B cell (primary cell): ENCODE measurements at regions not wholly inside any gene's neighbourhood (a gene's known extent, or its start where the extent isn't known, plus 50 kb on each side); places are given as distances from the start of the nearest gene placed in this dataset.

ENCODE experiments used
- ATAC-seq: fragments of 200-7000 bp; cut with Tn5 transposase; one replicate; pipeline ENCODE4 v1.10.0; 2021; ENCODE audit warnings: low read depth, mild to moderate bottlenecking, moderate number of reproducible peaks, moderate library complexity
- CTCF ChIA-PET: fragments of 350-600 bp; sonication (Branson Sonifier 250); formaldehyde crosslinking; loops from one replicate; lab custom pipeline; 2021; ENCODE audit warnings: antibody characterized with exemption, inconsistent platforms; lab: Charles Lee
- POLR2A ChIA-PET: fragments of 350-600 bp; sonication (Branson Sonifier 250); formaldehyde crosslinking; loops from one replicate; lab custom pipeline; 2021; ENCODE audit warnings: antibody characterized with exemption; lab: Charles Lee
- DNase-seq: peaks from one replicate; pipeline ENCODE4 v3.0.0; 2013
- H2AFZ ChIP-seq: 2 replicates; pipeline ENCODE4 v1.6.1; 2012; ENCODE audit warnings: mild to moderate bottlenecking, low read depth, low read length; ENCODE audit not compliant: insufficient read depth, poor library complexity, severe bottlenecking
- H3K27ac ChIP-seq, 2 donors: 1 replicate in 1 of 2; 2 replicates in 1 of 2; pipeline ENCODE4 v1.5.1; 2012 to 2013; ENCODE audit warnings: low read length in 2 of 2, mild to moderate bottlenecking in 2 of 2, moderate library complexity in 1 of 2
- H3K27me3 ChIP-seq, 4 experiments: fragments of 200-600 bp in 1 of 4; sonication (generic) in 1 of 4; replicated peaks in 1 of 4; 1 replicate in 2 of 4; 2 replicates in 2 of 4; pipeline versions ENCODE4 v1.6.1 to v1.7.0; 2013 to 2016; ENCODE audit warnings: low read length in 3 of 4, mild to moderate bottlenecking in 2 of 4, mixed read lengths in 1 of 4, moderate library complexity in 1 of 4; ENCODE audit not compliant: insufficient read depth in 4 of 4, control insufficient read depth in 3 of 4; ENCODE audit errors: control extremely low read depth in 1 of 4
- H3K36me3 ChIP-seq, 2 experiments: replicated peaks in 1 of 2; 1 replicate in 1 of 2; 2 replicates in 1 of 2; pipeline versions ENCODE4 v1.6.1 to v1.7.1; 2013; ENCODE audit warnings: low read length in 1 of 2; ENCODE audit not compliant: insufficient read depth in 2 of 2, control insufficient read depth in 1 of 2; ENCODE audit errors: control extremely low read depth in 1 of 2, extremely low read depth in 1 of 2
- H3K4me1 ChIP-seq, 2 donors: fragments of 200-600 bp in 1 of 2; sonication (generic) in 1 of 2; 1 replicate in 1 of 2; 2 replicates in 1 of 2; pipeline versions ENCODE4 v1.5.1 to v1.6.1; 2013 to 2017; ENCODE audit warnings: low read length in 2 of 2; ENCODE audit not compliant: control insufficient read depth in 2 of 2, insufficient read depth in 2 of 2
- H3K4me2 ChIP-seq: replicated peaks from 2 replicates; pipeline ENCODE3; 2012; ENCODE audit warnings: mild to moderate bottlenecking, low read depth, low read length; ENCODE audit not compliant: poor library complexity, severe bottlenecking
- H3K4me3 ChIP-seq, 5 experiments: fragments of 200-600 bp in 1 of 5; sonication (generic) in 1 of 5; 1 replicate in 3 of 5; 2 replicates in 2 of 5; pipeline versions ENCODE4 v1.5.1 to v1.7.0; 2011 to 2016; ENCODE audit warnings: low read length in 4 of 5, mild to moderate bottlenecking in 4 of 5, low read depth in 2 of 5, control low read depth in 1 of 5, moderate library complexity in 1 of 5; ENCODE audit not compliant: insufficient read depth in 1 of 5; ENCODE audit errors: control extremely low read depth in 1 of 5, extremely low read depth in 1 of 5
- H3K79me2 ChIP-seq: fragments of 200-600 bp; sonication (generic); one replicate; pipeline ENCODE4 v1.6.0; 2016; ENCODE audit warnings: low read length; ENCODE audit not compliant: control insufficient read depth, insufficient read depth
- H3K9ac ChIP-seq: fragments of 200-600 bp; sonication (generic); 2 replicates; pipeline ENCODE4 v1.6.1; 2017; ENCODE audit warnings: mild to moderate bottlenecking, low read length, moderate library complexity
- H3K9me3 ChIP-seq, 3 donors: one replicate each; pipeline versions ENCODE4 v1.6.1 to v1.7.1; 2013; ENCODE audit warnings: low read length in 2 of 3; ENCODE audit not compliant: control insufficient read depth in 2 of 3, insufficient read depth in 1 of 3; ENCODE audit errors: control extremely low read depth in 1 of 3
- H4K20me1 ChIP-seq: 2 replicates; pipeline ENCODE4 v1.6.0; 2012; ENCODE audit warnings: mild to moderate bottlenecking, low read length; ENCODE audit not compliant: insufficient read depth, control insufficient read depth, poor library complexity, severe bottlenecking
- H3K27ac Mint-ChIP-seq: one replicate; pipeline ENCODE4 v1.8.0; 2021; ENCODE audit warnings: mixed read lengths
- H3K27me3 Mint-ChIP-seq: one replicate; pipeline ENCODE4 v1.8.0; 2021; ENCODE audit warnings: mixed read lengths
- H3K4me1 Mint-ChIP-seq: one replicate; pipeline ENCODE4 v1.8.0; 2021; ENCODE audit warnings: mixed read lengths
- H3K4me3 Mint-ChIP-seq: one replicate; pipeline ENCODE4 v1.8.0; 2021; ENCODE audit warnings: mixed read lengths
- H3K9me3 Mint-ChIP-seq: one replicate; pipeline ENCODE4 v1.8.0; 2022; ENCODE audit warnings: mixed read lengths; ENCODE audit not compliant: insufficient read depth
- CTCF ChIP-seq: fragments of 200-600 bp; IDR thresholded peaks from one replicate; pipeline ENCODE4 v1.8.0; 2022; ENCODE audit warnings: antibody characterized with exemption, mild to moderate bottlenecking
- EZH2 ChIP-seq: IDR thresholded peaks from 2 replicates; pipeline ENCODE4 v1.6.1; 2012; ENCODE audit warnings: borderline replicate concordance, low read depth, mild to moderate bottlenecking, moderate library complexity, low read length; ENCODE audit not compliant: insufficient read depth, poor library complexity, severe bottlenecking
- WGBS: methylation state at CpG from one replicate; pipeline ENCODE4 v1.1.5; 2013; ENCODE audit warnings: missing lambda C conversion rate; ENCODE audit not compliant: insufficient coverage; 5-methylcytosine and 5-hydroxymethylcytosine counted together
- intact Hi-C: fragments of 100-400 bp; cut with micrococcal nuclease; formaldehyde crosslinking; loops from one replicate; pipeline ENCODE4 v1.10.0; 2022

- Mint-ChIP-seq H3K27ac (no peak overlapping the region), H3K4me1 (no peaks in the 10 kb centered on the region), H3K9me3 (no peaks in the 10 kb centered on the region), H3K4me3 (no peak overlapping the region), H3K27me3 (no peaks in the 10 kb centered on the region)
- H3K36me3 ChIP-seq, result no peaks in the 10 kb centered on the region
- TF ChIP-seq EZH2 (no peak), CTCF (no peak)
- ATAC-seq (no peak), DNase-seq (no peak)
- no peaks in the 10 kb centered on the region for H3K79me2 ChIP-seq
- no peak overlapping the region for H2AFZ ChIP-seq
- POLR2A ChIA-PET, result no interaction called here
- H3K4me3 ChIP-seq, result no peak overlapping the region
- H4K20me1 ChIP-seq, result no peaks in the 10 kb centered on the region
- H3K27me3 ChIP-seq, result no peaks in the 10 kb centered on the region
- no peak overlapping the region for H3K4me2 ChIP-seq
- no CpG with 5 or more reads among the region's 2 CpGs for WGBS
- no peaks in the 10 kb centered on the region for H3K4me1 ChIP-seq
- no peak overlapping the region for H3K9ac ChIP-seq
- intact Hi-C loops, result no loop called here
- CTCF ChIA-PET, result no interaction called here
- H3K9me3 ChIP-seq, result no peaks in the 10 kb centered on the region
- no peak overlapping the region for H3K27ac ChIP-seq
These were observed 290.0 kb upstream of the JAG1 start for GRCh38 chr20:10963717-10964266.

GRCh38 chr20:10965936-10966470 is 292.2 kb upstream of the JAG1 start:
- H3K4me1 Mint-ChIP-seq, result no peaks in the 10 kb centered on the region
- H2AFZ ChIP-seq, result no peak overlapping the region
- no peak for DNase-seq
- no peak overlapping the region for H3K4me2 ChIP-seq
- no peak overlapping the region for H3K9ac ChIP-seq
- H3K27ac Mint-ChIP-seq, result no peak overlapping the region
- no peaks in the 10 kb centered on the region for H3K9me3 Mint-ChIP-seq
- TF ChIP-seq CTCF, result no peak
- no peak for TF ChIP-seq EZH2
- no peaks in the 10 kb centered on the region for H3K9me3 ChIP-seq
- H3K27ac ChIP-seq, result no peak overlapping the region
- no peaks in the 10 kb centered on the region for H3K36me3 ChIP-seq
- intact Hi-C loops, result no loop called here
- CTCF ChIA-PET, result no interaction called here
- POLR2A ChIA-PET, result no interaction called here
- no peaks in the 10 kb centered on the region for H4K20me1 ChIP-seq
- H3K4me3 Mint-ChIP-seq, result no peak overlapping the region
- no peaks in the 10 kb centered on the region for H3K4me1 ChIP-seq
- no peaks in the 10 kb centered on the region for H3K79me2 ChIP-seq
- H3K27me3 ChIP-seq, result no peaks in the 10 kb centered on the region
- no peak overlapping the region for H3K4me3 ChIP-seq
- WGBS, result 50% methylated on average over 1 of the region's 4 CpGs
- no peak for ATAC-seq
- no peaks in the 10 kb centered on the region for H3K27me3 Mint-ChIP-seq
